ENCODE measurements at regions not wholly inside any gene's neighbourhood (a gene's known extent, or its start where the extent isn't known, plus 50 kb on each side); places are given as distances from the start of the nearest gene placed in this dataset.

GRCh38 chr7:22060197-22060596 lies 114.5 kb upstream of the CDCA7L start:
- WGBS, 2 experiments (ENCODE audit: extremely low coverage in 1 of 2, insufficient coverage in 1 of 2, insufficient read length in 1 of 2, insufficient replicate concordance in 2 of 2, low coverage in 1 of 2, low lambda C conversion rate in 2 of 2, missing lambda C conversion rate in 1 of 2) = 100% methylated on average over 1 of the region's 1 CpG; no CpG with 5 or more reads in 1 of the 2 experiments
- no peak for FAIRE-seq
- no peak for TF ChIP-seq TCF12 (IDR thresholded peaks at IDR 0.05; ENCODE audit: low read depth, low read length)
- no peak for TF ChIP-seq FOSL1 (IDR thresholded peaks at IDR 0.05; ENCODE audit: insufficient read depth, low read depth, low read length)
- TF ChIP-seq NANOG (IDR thresholded peaks at IDR 0.05; ENCODE audit: insufficient read depth, low read depth, low read length, poor library complexity, severe bottlenecking) = no peak
- TF ChIP-seq SIN3A (conservative IDR thresholded peaks at IDR 0.05 in 1 of 2, IDR thresholded peaks at IDR 0.05 in 1 of 2; ENCODE audit: low read depth in 1 of 2, low read length in 2 of 2) = no peak
- no peak for TF ChIP-seq JUN (IDR thresholded peaks at IDR 0.05; ENCODE audit: low read depth, low read length)
- TF ChIP-seq, protein P1, sequence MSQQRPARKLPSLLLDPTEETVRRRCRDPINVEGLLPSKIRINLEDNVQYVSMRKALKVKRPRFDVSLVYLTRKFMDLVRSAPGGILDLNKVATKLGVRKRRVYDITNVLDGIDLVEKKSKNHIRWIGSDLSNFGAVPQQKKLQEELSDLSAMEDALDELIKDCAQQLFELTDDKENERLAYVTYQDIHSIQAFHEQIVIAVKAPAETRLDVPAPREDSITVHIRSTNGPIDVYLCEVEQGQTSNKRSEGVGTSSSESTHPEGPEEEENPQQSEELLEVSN (IDR thresholded peaks at IDR 0.05) = no peak
- no peak for TF ChIP-seq EGR1 (IDR thresholded peaks at IDR 0.05; ENCODE audit: borderline replicate concordance, low read depth, low read length)
- TF ChIP-seq RXRA (IDR thresholded peaks at IDR 0.05; ENCODE audit: insufficient read depth, low read depth, low read length) = no peak
- no peak for TF ChIP-seq JUND (IDR thresholded peaks at IDR 0.05; ENCODE audit: low read length)

More at GRCh38 chr7:22060197-22060596, 114.5 kb upstream of the CDCA7L start:
- H3K36me3 ChIP-seq (ENCODE audit: control insufficient read depth in 2 of 4, insufficient read depth in 4 of 4, low read length in 3 of 4) = no peaks in the 10 kb centered on the region
- H3K79me1 ChIP-seq (ENCODE audit: low read depth, low read length) = no peaks in the 10 kb centered on the region
- no peak overlapping the region for H4K91ac ChIP-seq (replicated peaks; ENCODE audit: insufficient read length, low read length)
- no peak overlapping the region for H3K4me3 ChIP-seq (ENCODE audit: extremely low read depth in 1 of 4, insufficient read depth in 2 of 4, low read depth in 3 of 4, low read length in 4 of 4)
- H2BK120ac ChIP-seq (replicated peaks; ENCODE audit: low read depth, low read length) = no peak overlapping the region
- H3K27ac ChIP-seq (ENCODE audit: low read depth, low read length) = no peak overlapping the region
- no peak overlapping the region for H2BK15ac ChIP-seq (ENCODE audit: low read length)
- no peaks in the 10 kb centered on the region for H3K79me2 ChIP-seq (ENCODE audit: control insufficient read depth in 1 of 2, insufficient read depth in 2 of 2, low read length in 2 of 2)
- no peak overlapping the region for H3K9ac ChIP-seq (replicated peaks in 1 of 4; ENCODE audit: extremely low read depth in 1 of 4, low read depth in 3 of 4, low read length in 3 of 4)
- no peak overlapping the region for H2AFZ ChIP-seq (ENCODE audit: low read length)
- POLR2A ChIA-PET (ENCODE audit: partially characterized antibody) = no interaction called here
- no peaks in the 10 kb centered on the region for H3K4me1 ChIP-seq (replicated peaks in 1 of 4; ENCODE audit: control insufficient read depth in 3 of 4, insufficient read depth in 4 of 4, low read length in 3 of 4)
- H3K56ac ChIP-seq (replicated peaks; ENCODE audit: insufficient read length, low read depth, low read length) = no peak overlapping the region
- H4K8ac ChIP-seq (ENCODE audit: extremely low read depth, insufficient read depth, low read length) = no peak overlapping the region
- H2BK5ac ChIP-seq (ENCODE audit: low read depth, low read length) = no peak overlapping the region
- H2BK20ac ChIP-seq (ENCODE audit: low read length) = no peak overlapping the region
- H4K20me1 ChIP-seq (replicated peaks in 1 of 2; ENCODE audit: control insufficient read depth in 1 of 2, insufficient read depth in 2 of 2, low read length in 2 of 2) = no peaks in the 10 kb centered on the region
- H3K18ac ChIP-seq (ENCODE audit: extremely low read depth, low read length) = no peak overlapping the region
- no peaks in the 10 kb centered on the region for H3K27me3 ChIP-seq (replicated peaks in 1 of 4; ENCODE audit: control insufficient read depth in 3 of 4, extremely low read depth in 1 of 4, insufficient read depth in 3 of 4, low read length in 3 of 4)
- H3K14ac ChIP-seq (ENCODE audit: insufficient read length) = no peak overlapping the region
- H3K4me2 ChIP-seq (ENCODE audit: insufficient read depth in 1 of 2, low read depth in 2 of 2, low read length in 2 of 2) = no peak overlapping the region
- H2BK12ac ChIP-seq (ENCODE audit: low read depth, low read length) = no peak overlapping the region
- no peaks in the 10 kb centered on the region for H3K23me2 ChIP-seq (ENCODE audit: low read depth, low read length)
- CTCF ChIA-PET (ENCODE audit: partially characterized antibody) = interaction anchor here (1.7 kb wide), 1 partner anchor 22 kb away, joined by 4 read pairs; no protein-coding TSS in a partner anchor
- H3K4ac ChIP-seq (replicated peaks; ENCODE audit: insufficient read length, low read depth, low read length) = no peak overlapping the region
- H3K9me3 ChIP-seq (ENCODE audit: insufficient read depth in 2 of 2, low read depth in 1 of 2, low read length in 1 of 2) = no peaks in the 10 kb centered on the region
- no peak overlapping the region for H2AK5ac ChIP-seq (ENCODE audit: low read depth, low read length)
- no peak for DNase-seq (ENCODE audit: low read depth in 1 of 2, low spot score in 2 of 2)
- H3K23ac ChIP-seq (ENCODE audit: insufficient read length) = no peak overlapping the region
- no peak overlapping the region for H4K5ac ChIP-seq (ENCODE audit: insufficient read length, low read depth, low read length)

All from H1 (cell line).